Adrenal gland (tissue), 5 donors: ENCODE measurements at regions not wholly inside any gene's neighbourhood (a gene's known extent, or its start where the extent isn't known, plus 50 kb on each side); places are given as distances from the start of the nearest gene placed in this dataset.
"Not testable (repeated sequence)": the region's sequence is repeated elsewhere in the genome, so short reads cannot be mapped to it uniquely, and the experiment has no call there.

Experiments used
- POLR2A ChIP-seq, 2 donors: fragments of 450-650 bp; IDR thresholded peaks; one replicate each; pipeline ENCODE4 v1.6.1; 2017; ENCODE audit warnings: antibody characterized with exemption in 2 of 2, mild to moderate bottlenecking in 2 of 2, moderate library complexity in 1 of 2
- TF ChIP-seq, protein P1 (sequence below), 6 experiments: fragments of 450-650 bp in 4 of 6; fragments of 200-600 bp in 2 of 6; sonication (generic) in 1 of 6; IDR thresholded peaks; 1 replicate in 5 of 6; 2 replicates in 1 of 6; pipeline versions ENCODE4 v1.5.1 to v1.8.0; 2016 to 2021; ENCODE audit warnings: antibody characterized with exemption in 6 of 6, mild to moderate bottlenecking in 2 of 6, moderate library complexity in 1 of 6
- donor health status: DM: no; HTN: no; CAD: no.

DNA sequence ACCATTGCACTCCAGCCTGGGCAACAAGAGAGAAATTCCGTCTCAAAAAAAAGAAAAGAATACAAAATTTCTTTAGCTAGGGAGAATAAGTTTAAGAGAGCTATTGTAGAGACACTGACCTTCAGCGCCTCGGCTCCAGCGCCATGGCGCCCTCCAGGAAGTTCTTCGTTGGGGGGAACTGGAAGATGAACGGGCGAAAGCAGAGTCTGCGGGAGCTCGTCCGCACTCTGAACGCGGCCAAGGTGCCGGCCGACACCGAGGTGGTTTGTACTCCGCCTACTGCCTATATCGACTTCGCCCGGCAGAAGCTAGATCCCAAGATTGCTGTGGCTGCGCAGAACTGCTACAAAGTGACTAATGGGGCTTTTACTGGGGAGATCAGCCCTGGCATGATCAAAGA lies 167.6 kb upstream of the ST6GALNAC5 start:
- TF ChIP-seq, protein P1, sequence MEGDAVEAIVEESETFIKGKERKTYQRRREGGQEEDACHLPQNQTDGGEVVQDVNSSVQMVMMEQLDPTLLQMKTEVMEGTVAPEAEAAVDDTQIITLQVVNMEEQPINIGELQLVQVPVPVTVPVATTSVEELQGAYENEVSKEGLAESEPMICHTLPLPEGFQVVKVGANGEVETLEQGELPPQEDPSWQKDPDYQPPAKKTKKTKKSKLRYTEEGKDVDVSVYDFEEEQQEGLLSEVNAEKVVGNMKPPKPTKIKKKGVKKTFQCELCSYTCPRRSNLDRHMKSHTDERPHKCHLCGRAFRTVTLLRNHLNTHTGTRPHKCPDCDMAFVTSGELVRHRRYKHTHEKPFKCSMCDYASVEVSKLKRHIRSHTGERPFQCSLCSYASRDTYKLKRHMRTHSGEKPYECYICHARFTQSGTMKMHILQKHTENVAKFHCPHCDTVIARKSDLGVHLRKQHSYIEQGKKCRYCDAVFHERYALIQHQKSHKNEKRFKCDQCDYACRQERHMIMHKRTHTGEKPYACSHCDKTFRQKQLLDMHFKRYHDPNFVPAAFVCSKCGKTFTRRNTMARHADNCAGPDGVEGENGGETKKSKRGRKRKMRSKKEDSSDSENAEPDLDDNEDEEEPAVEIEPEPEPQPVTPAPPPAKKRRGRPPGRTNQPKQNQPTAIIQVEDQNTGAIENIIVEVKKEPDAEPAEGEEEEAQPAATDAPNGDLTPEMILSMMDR (IDR thresholded peaks at IDR 0.05), result not testable (repeated sequence)
- TF ChIP-seq POLR2A (IDR thresholded peaks at IDR 0.05), result not testable (repeated sequence)
